GM12892 (cell line): ENCODE measurements at regions not wholly inside any gene's neighbourhood (a gene's known extent, or its start where the extent isn't known, plus 50 kb on each side); places are given as distances from the start of the nearest gene placed in this dataset.

Source experiments
- DNase-seq: peaks from one replicate; pipeline ENCODE4 v3.0.0; 2011; ENCODE audit not compliant: insufficient read length
- FAIRE-seq: peaks from 2 replicates; lab custom pipeline; 2011; peaks lifted over from hg19 to GRCh38; lab: Jason Lieb, UNC
- POLR2A ChIP-seq: IDR thresholded peaks from 2 replicates; pipeline ENCODE4 v1.6.1; 2011; ENCODE audit warnings: low read depth, low read length, control low read depth
- POLR2AphosphoS5 ChIP-seq: IDR thresholded peaks from 2 replicates; pipeline ENCODE4 v1.6.1; 2011; ENCODE audit warnings: low read depth, low read length, control low read depth
- TAF1 ChIP-seq: IDR thresholded peaks from 2 replicates; pipeline ENCODE4 v1.6.1; 2011; ENCODE audit warnings: low read depth, mild to moderate bottlenecking, control low read depth, low read length, borderline replicate concordance

DNA sequence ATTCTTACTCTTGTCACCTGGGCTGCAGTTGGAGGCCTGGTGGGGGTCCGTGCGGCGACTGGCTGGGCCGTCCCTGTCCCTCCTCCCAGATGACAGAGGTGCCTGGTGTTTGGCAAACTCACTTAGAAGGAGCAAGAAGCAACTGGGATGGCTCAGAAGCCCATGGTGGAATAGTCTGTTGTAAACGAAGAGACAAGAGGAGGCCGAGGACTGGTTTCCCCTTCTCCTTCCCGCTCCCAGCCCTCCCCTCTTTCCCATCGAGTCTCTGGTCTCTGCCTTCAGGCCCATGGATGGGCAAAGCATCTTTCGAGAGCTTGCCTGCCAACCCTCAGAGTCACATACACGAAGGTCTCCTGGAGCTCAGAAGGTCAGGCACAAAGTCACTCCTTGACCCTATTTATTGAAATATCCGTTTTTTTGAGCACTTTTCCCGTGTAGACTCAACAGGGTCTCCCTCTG lies 364.4 kb downstream of the SEC14L1 start:
- TF ChIP-seq POLR2AphosphoS5: no peak
- TF ChIP-seq POLR2A: no peak
- TF ChIP-seq TAF1: no peak
- FAIRE-seq (no peak), DNase-seq (no peak)

DNA sequence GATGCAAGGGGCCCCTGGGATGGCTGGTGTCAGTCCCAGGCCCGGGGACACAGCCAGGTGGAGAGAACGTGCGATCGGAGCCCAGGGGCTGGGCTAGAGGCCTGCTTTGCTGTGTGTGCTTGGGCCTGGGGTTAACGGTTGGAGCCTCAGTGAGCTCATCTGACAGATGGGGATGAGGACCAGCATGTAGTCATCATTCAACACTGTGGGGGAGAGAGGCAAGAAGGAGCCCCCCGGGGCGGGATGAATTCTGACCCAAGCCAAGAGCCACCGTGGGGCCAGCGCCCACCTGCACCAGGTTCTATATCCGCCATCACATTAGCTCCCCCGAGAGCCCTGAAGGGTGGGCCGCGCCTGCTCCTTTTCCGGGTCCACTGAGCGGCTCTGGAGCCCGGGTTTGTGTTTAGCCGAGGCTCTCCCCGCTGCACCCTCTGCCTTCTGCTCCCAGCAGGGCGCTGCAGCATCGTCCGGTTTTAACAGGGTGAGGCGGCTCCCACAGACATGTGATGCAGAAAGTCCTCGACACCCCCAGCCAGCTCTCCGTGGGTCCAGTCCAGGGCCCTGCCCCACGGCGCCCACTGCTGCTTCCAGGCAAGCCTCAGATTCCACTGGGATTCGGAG lies 365.7 kb downstream of the SEC14L1 start:
- no peak for FAIRE-seq
- DNase-seq: no peak
- TF ChIP-seq POLR2AphosphoS5: no peak
- no peak for TF ChIP-seq POLR2A
- no peak for TF ChIP-seq TAF1

DNA sequence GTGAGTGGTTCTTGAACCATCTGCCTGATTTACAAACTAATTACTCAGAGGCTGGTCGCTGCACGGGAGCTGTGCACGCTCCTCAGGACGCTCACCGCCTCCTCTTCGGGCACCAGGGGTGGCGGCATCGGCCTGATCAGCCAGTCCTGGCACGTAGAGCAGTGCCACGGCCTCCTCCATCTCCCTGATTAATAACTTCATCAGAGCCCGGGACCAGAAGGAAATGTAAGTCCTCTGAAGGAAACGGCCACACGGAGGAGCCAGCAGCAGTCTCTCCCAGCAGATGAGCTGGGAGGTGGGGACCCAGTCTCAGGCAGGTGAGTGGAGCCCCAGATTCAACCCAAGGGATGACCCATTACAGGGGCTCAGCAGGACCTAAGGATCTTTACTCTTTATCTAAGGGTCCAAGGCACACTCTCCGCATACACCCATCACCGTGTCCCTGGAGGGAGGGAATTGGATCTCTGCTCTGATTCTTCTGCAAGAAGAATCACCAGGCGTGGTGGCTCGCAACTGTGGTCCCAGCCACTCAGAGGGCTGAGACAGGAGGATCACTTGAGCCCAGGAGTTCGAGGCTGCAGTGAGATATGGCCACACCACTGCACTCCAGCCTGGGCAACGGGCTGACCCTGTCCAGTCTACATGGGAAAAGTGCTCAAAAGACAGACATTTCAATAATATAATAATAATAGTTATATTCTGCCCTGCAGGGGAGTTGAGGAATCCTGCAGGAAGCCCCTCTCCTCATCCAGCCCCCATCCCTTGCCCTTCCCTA lies 366.5 kb downstream of the SEC14L1 start:
- no peak for FAIRE-seq

DNA sequence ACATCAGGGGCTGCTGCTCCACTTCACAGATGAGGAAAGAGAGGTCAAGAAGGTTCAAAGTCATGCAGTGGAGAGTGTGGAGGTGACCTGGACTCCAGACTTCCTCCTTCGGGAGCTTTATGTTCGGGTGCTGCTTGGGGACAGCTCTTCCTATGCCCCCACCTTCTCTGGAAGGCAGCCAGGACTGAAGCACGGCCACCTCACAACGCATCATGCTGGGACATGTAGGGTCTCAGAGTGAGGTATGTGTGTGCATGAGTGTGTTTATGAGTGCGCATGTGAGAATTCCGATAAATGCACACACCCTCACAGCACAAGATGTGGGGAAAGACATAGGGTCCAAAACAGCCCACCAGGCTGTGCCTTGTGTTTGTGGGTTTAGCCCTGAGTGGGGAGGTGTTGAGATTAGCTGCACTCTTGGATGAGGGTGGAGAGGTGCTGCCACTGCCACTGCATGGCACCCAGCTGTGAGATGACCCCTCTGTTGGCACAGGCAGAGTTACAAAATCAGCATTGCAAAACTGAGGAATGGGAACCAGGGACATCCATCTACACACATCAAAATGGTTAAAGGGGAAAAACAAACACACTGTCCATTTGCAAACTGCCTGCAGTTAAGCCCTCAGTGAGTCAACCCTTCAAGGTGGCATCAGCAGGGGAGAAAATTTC lies 367.4 kb downstream of the SEC14L1 start:
- TF ChIP-seq POLR2AphosphoS5 (no peak), TAF1 (no peak), POLR2A (no peak)
- FAIRE-seq (no peak), DNase-seq (no peak)

More for the DNA sequence above, 366.5 kb downstream of the SEC14L1 start:
- DNase-seq: no peak
- TF ChIP-seq POLR2AphosphoS5: no peak
- TF ChIP-seq POLR2A: no peak
- no peak for TF ChIP-seq TAF1

DNA sequence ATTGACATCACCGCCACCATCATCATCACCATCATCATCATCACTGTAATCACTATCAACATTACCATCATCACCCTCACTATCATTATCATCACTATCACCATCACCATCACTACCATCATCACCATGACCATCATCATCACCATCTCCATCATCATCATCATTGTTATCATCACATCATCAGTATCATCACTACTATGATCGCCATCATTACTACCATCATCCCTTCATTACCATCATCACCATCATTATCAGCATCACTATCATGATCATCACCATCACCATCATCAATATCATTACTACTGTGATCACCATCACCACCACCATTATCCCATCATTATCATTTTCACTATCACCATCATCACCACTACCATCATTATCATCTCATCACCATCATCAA lies 368.3 kb downstream of the SEC14L1 start:
- DNase-seq (no peak), FAIRE-seq (no peak)
- TF ChIP-seq POLR2AphosphoS5: no peak
- no peak for TF ChIP-seq TAF1
- TF ChIP-seq POLR2A: no peak

DNA sequence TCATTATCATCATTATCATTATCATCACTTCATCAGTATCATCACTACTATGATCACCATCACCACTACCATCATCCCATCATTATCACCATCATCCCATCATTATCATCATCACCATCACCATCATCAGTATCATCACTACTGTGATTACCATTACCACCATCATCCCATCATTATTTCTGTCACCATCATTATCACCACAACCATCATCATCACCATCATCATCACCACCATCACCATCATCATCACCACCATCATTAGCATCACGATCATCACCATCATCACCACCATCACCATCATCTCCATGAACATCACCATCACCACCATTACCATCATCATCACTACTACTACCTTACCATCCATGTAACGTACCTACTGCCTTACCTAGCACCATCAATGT lies 368.8 kb downstream of the SEC14L1 start:
- TF ChIP-seq POLR2AphosphoS5 (no peak), POLR2A (no peak), TAF1 (no peak)
- DNase-seq (no peak), FAIRE-seq (no peak)

DNA sequence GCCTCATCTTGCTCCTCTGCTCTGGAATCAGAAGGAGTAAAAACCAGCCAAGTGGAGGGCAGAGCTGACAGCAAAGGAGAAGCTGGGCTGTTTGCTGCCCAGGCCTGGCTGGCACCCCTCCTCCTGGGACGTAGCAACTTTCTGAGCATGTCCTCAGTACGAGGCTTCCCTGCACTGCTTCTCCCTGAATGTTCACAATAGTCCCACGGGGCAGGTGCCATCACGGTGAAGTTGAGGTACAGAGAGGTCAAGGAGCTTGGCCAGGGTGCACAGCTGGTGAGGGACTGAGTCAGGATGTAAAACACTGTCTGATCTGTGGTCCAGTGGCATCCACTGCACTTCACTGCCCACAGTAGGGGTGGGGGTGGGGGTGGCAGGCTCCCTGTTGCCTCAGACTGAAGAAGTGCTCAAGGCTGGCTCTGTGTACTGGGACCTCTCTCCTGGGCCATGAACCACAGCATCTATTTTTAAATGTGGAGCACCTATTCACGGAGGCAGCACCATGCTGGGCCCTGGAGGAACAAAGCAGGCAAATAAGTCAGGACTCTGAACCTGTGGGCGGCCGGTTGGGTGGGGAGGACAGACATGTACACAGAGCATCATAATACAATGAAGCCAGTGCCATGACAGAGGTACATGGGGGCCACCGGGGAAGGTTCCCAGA lies 369.5 kb downstream of the SEC14L1 start:
- no peak for TF ChIP-seq POLR2AphosphoS5
- no peak for TF ChIP-seq TAF1
- no peak for TF ChIP-seq POLR2A
- DNase-seq: no peak
- FAIRE-seq: no peak

DNA sequence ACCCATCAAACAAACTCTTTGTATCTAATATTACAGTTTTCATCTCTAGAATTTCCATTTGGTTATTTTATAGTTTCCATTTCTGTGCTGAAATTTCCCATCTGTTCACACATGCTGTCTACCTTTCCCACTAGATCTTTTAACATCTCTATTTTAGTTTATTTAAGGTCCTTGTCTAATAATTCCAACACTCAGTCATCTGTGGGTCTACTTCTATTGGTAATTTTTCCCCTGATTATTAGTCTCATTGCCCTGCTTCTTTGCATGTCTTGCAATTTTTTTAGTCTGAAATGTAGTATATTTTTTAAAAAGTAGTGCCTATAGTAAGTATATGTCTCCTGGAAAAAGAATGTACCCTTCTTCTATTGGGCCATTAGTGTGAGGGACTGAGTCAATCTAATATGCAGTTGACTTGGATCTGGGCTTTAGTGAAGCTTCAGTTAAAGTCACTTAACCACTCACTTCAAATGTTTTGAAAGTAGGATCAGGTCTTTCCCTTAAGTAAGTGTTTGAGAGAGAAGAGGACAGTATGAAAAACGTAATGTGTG lies 370.8 kb downstream of the SEC14L1 start:
- TF ChIP-seq POLR2AphosphoS5 (no peak), TAF1 (no peak), POLR2A (no peak)
- no peak for DNase-seq
- FAIRE-seq: no peak

DNA sequence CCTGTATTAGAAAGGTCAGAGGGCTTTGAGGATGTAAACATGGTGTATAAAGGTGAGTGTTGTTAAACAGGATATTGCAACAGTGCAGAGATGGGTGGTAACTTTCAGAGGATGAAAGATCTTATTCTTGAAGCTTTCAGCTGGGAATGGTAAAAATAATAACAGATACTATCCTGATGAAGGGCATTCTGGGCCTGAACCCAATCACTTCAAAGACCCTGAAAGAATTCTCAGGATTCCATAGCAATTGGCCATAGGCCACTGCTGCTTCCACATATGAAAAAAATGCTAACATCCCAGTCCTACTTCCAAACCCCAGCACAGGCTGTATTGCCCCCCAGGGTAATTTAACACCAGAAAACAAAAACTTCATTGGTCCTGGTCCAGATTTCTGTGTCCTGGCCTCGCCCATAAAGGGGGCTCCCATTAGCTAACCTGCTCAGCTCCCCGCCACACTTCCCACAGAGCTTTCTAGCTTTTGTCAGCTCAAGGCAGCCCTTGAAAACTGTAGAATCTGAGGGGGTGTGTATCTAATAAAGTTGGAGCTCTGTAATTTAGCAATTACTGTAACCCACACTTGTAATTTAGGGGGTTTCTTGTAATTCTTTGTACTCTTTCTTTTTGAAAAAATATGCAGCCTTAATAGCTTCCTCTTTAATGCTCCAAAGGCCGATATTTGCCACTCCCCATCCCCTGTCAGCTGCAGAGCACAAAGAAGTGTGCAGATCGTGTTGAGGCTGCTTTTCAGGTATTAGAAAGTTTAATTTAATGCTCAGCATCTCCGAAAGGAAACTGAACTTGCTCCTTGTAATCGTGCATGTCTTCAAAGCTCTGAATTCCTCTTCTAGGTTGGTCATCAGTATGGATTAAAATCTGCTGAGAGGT lies 371.5 kb downstream of the SEC14L1 start:
- DNase-seq (no peak), FAIRE-seq (no peak)
- TF ChIP-seq POLR2A: no peak
- no peak for TF ChIP-seq POLR2AphosphoS5
- no peak for TF ChIP-seq TAF1

DNA sequence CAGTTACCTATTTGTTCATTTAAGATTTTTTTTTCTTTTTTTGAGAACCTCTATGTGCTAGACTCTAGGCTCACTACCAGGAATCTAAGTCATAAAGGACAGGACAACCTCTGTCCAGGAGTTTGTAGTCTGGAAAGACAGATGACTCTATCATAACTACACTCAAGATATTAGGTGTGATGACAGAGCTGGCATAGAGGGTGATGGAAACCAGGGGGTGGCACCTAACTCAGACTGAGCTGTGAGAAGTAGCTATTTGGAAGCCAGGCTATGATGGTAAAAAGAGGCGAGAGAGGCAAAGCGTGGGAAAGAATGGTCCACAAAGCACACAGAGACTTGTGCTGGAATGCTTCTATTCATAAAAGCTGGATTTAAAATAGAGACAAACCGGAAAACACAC lies 372.3 kb downstream of the SEC14L1 start:
- no peak for FAIRE-seq
- TF ChIP-seq POLR2AphosphoS5 (no peak), TAF1 (no peak), POLR2A (no peak)
- DNase-seq: no peak
